ENCODE measurements at regions not wholly inside any gene's neighbourhood (a gene's known extent, or its start where the extent isn't known, plus 50 kb on each side); places are given as distances from the start of the nearest gene placed in this dataset.

DNA sequence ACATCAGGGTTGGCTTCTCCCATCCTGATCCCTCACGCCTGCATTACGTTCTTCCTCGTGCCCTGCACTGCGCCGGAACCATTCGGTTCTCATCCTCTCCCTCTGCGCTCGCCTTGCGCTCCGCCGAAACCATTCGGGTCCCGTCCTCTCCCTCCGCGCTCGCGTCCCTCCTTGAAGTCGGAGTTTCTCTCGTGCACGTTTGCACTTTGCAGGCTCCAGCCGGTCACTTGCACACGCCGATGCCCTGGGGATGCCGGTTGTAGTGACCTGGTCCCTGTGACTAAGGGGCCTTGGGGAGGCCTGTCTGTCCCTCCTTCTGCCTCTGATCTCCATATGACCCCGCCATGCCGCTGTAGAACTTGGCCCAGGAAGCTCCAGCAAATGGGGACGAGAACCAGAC lies 265.8 kb downstream of the TEX29 start:
- TF ChIP-seq, protein P1, sequence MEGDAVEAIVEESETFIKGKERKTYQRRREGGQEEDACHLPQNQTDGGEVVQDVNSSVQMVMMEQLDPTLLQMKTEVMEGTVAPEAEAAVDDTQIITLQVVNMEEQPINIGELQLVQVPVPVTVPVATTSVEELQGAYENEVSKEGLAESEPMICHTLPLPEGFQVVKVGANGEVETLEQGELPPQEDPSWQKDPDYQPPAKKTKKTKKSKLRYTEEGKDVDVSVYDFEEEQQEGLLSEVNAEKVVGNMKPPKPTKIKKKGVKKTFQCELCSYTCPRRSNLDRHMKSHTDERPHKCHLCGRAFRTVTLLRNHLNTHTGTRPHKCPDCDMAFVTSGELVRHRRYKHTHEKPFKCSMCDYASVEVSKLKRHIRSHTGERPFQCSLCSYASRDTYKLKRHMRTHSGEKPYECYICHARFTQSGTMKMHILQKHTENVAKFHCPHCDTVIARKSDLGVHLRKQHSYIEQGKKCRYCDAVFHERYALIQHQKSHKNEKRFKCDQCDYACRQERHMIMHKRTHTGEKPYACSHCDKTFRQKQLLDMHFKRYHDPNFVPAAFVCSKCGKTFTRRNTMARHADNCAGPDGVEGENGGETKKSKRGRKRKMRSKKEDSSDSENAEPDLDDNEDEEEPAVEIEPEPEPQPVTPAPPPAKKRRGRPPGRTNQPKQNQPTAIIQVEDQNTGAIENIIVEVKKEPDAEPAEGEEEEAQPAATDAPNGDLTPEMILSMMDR (IDR thresholded peaks at IDR 0.05; ENCODE audit: control extremely low read depth, extremely low read depth): no peak
- H3K4me1 ChIP-seq (ENCODE audit: control insufficient read depth in 5 of 5, insufficient read depth in 5 of 5, low read length in 5 of 5): no peaks in the 10 kb centered on the region
- WGBS, 2 donors: 88 to 97% methylated on average over 27 of the region's 27 CpGs
- DNase-seq (no peak), ATAC-seq (ENCODE audit: insufficient read depth, low FRiP score) (no peak)
- no peak overlapping the region for H3K9ac ChIP-seq (ENCODE audit: insufficient read depth in 1 of 2, low read length in 2 of 2)
- H3K36me3 ChIP-seq (ENCODE audit: control insufficient read depth in 4 of 4, insufficient read depth in 4 of 4, low read length in 4 of 4): no peaks in the 10 kb centered on the region
- H3K27ac ChIP-seq (ENCODE audit: low read depth in 1 of 2, low read length in 1 of 2): no peak overlapping the region
- peaks cover 0 to 6% (median 0%) of the 10 kb centered on the region in 3 donors for H3K27me3 ChIP-seq (ENCODE audit: control insufficient read depth in 3 of 3, insufficient read depth in 3 of 3, low read length in 2 of 3)
- no peak overlapping the region for H3K4me3 ChIP-seq
- H3K9me3 ChIP-seq (ENCODE audit: control insufficient read depth in 4 of 4, insufficient read depth in 3 of 4, low read length in 3 of 4): peaks cover 0 to 16% (median 0%) of the 10 kb centered on the region in 4 donors

DNA sequence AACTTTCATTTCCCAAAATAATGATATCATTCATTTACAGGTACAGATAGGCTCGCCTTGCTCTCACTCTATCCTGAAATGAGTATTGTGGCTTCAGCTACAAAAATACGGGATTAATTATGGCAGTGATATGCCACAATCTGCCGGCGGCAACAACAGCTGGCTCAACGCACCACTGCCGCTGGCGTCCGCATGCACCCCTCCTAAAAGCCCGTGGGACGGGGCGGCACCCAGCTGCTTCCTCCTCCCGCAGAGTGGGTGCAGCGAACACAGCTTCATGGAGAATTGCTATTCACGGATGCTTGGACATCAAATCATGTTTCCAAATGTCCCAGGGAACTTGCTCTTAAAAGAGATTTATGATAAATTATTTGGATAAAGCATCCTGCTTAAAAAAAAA lies 266.8 kb downstream of the TEX29 start:
- DNase-seq (no peak), ATAC-seq (ENCODE audit: insufficient read depth, low FRiP score) (no peak)
- Histone ChIP-seq H3K4me3 (no peak overlapping the region), H3K4me1 (ENCODE audit: control insufficient read depth in 5 of 5, insufficient read depth in 5 of 5, low read length in 5 of 5) (no peaks in the 10 kb centered on the region), H3K36me3 (ENCODE audit: control insufficient read depth in 4 of 4, insufficient read depth in 4 of 4, low read length in 4 of 4) (no peaks in the 10 kb centered on the region), H3K27me3 (ENCODE audit: control insufficient read depth in 3 of 3, insufficient read depth in 3 of 3, low read length in 2 of 3) (peaks cover 0 to 6% (median 0%) of the 10 kb centered on the region in 3 donors), H3K27ac (ENCODE audit: low read depth in 1 of 2, low read length in 1 of 2) (no peak overlapping the region), H3K9me3 (ENCODE audit: control insufficient read depth in 4 of 4, insufficient read depth in 3 of 4, low read length in 3 of 4) (peaks cover 0 to 16% (median 0%) of the 10 kb centered on the region in 4 donors), H3K9ac (ENCODE audit: insufficient read depth in 1 of 2, low read length in 2 of 2) (no peak overlapping the region)
- TF ChIP-seq, protein P1 (IDR thresholded peaks at IDR 0.05; ENCODE audit: control extremely low read depth, extremely low read depth): no peak
- 90 to 94% methylated on average over 14 of the region's 14 CpGs for WGBS, 2 donors

DNA sequence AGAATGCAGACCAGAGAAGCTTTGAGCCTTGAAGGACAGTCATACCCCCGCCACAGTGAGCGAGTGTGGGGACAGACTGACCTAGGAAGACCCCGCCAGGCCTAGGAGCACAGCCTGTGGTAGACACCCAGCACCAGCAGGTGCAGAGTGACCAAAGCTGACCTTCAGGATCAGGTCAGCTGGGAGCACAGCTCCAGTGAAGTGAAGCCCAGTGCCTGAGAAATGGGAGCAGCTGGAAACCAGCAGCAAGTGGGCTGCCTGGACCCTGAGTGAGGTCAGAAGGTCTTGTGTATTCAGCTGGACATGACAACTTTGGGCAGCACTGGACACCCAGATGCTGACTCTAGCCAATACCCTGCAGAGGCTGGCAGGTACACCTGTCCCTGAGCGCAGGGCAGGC lies 268.9 kb downstream of the TEX29 start:
- TF ChIP-seq, protein P1 (IDR thresholded peaks at IDR 0.05; ENCODE audit: control extremely low read depth, extremely low read depth): no peak
- DNase-seq (no peak), ATAC-seq (ENCODE audit: insufficient read depth, low FRiP score) (no peak)
- Histone ChIP-seq H3K9ac (ENCODE audit: insufficient read depth in 1 of 2, low read length in 2 of 2) (no peak overlapping the region), H3K4me3 (no peak overlapping the region), H3K27ac (ENCODE audit: low read depth in 1 of 2, low read length in 1 of 2) (no peak overlapping the region), H3K36me3 (ENCODE audit: control insufficient read depth in 4 of 4, insufficient read depth in 4 of 4, low read length in 4 of 4) (no peaks in the 10 kb centered on the region), H3K4me1 (ENCODE audit: control insufficient read depth in 5 of 5, insufficient read depth in 5 of 5, low read length in 5 of 5) (no peaks in the 10 kb centered on the region), H3K27me3 (ENCODE audit: control insufficient read depth in 3 of 3, insufficient read depth in 3 of 3, low read length in 2 of 3) (peaks cover 0 to 6% (median 0%) of the 10 kb centered on the region in 3 donors), H3K9me3 (ENCODE audit: control insufficient read depth in 4 of 4, insufficient read depth in 3 of 4, low read length in 3 of 4) (peaks cover 0 to 14% (median 0%) of the 10 kb centered on the region in 4 donors)
- WGBS, 2 donors: 66 to 100% methylated on average over 4 of the region's 4 CpGs

DNA sequence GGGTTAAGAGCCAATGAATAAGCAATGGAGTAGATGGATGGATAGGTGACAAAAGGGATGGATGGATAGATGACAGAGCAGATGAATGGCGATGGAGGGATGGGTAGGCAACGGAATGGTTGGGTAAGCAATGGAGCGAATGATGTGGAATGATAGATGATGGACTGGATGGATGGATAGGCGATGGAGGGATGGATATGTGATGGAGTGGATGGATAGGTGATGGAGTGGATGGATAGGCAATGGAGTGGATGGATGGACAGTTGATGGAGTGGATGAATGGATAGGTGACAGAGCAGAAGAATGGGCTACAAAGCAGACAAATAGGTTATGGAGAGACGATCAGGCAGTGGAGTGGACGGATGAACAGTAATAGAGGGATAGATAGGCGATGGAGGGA lies 269.6 kb downstream of the TEX29 start:
- H3K27ac ChIP-seq (ENCODE audit: low read depth in 1 of 2, low read length in 1 of 2): no peak overlapping the region
- no peak overlapping the region for H3K9ac ChIP-seq (ENCODE audit: insufficient read depth in 1 of 2, low read length in 2 of 2)
- 90 to 91% methylated on average over 7 of the region's 7 CpGs for WGBS, 2 donors
- H3K9me3 ChIP-seq (ENCODE audit: control insufficient read depth in 4 of 4, insufficient read depth in 3 of 4, low read length in 3 of 4): peaks cover 0 to 15% (median 0%) of the 10 kb centered on the region in 4 donors
- peaks cover 0 to 6% (median 0%) of the 10 kb centered on the region in 3 donors for H3K27me3 ChIP-seq (ENCODE audit: control insufficient read depth in 3 of 3, insufficient read depth in 3 of 3, low read length in 2 of 3)
- ATAC-seq (ENCODE audit: insufficient read depth, low FRiP score) (no peak), DNase-seq (no peak)
- H3K36me3 ChIP-seq (ENCODE audit: control insufficient read depth in 4 of 4, insufficient read depth in 4 of 4, low read length in 4 of 4): no peaks in the 10 kb centered on the region
- H3K4me3 ChIP-seq: no peak overlapping the region
- H3K4me1 ChIP-seq (ENCODE audit: control insufficient read depth in 5 of 5, insufficient read depth in 5 of 5, low read length in 5 of 5): no peaks in the 10 kb centered on the region
- TF ChIP-seq, protein P1 (IDR thresholded peaks at IDR 0.05; ENCODE audit: control extremely low read depth, extremely low read depth): no peak
